ENCODE measurements at regions not wholly inside any gene's neighbourhood (a gene's known extent, or its start where the extent isn't known, plus 50 kb on each side); places are given as distances from the start of the nearest gene placed in this dataset.

- intact Hi-C loops (cut with micrococcal nuclease) (loop anchor here (1.0 kb wide), 3 partner anchors 190 to 343 kb away; no protein-coding TSS in a partner anchor), dilution Hi-C loops (cut with MboI; ENCODE audit: extremely low pct_ligation_motif_present, low sequenced_read_pairs) (no loop called here)
- POLR2A ChIA-PET: no interaction called here
- H3K4me1 ChIP-seq (ENCODE audit: control insufficient read depth, extremely low read depth, insufficient read depth, low read length): peaks cover 3% of the 10 kb centered on the region
- CTCF ChIA-PET: interaction anchor here (0.6 to 8.4 kb wide), 21 partner anchors 12 to 742 kb away, joined by 3 to 504 read pairs (median 5); partner anchors contain the start of gene UBL3
- no peaks in the 10 kb centered on the region for H3K9me3 ChIP-seq (replicated peaks; ENCODE audit: control insufficient read depth, insufficient read depth, low read length)
- peaks cover 32 to 40% of the 10 kb centered on the region in 2 experiments for H3K27me3 ChIP-seq (ENCODE audit: control insufficient read depth in 2 of 2, insufficient read depth in 2 of 2, low read length in 2 of 2)
- no peaks in the 10 kb centered on the region for H3K79me2 ChIP-seq (ENCODE audit: control insufficient read depth, insufficient read depth, low read length)
- peak overlapping the region in 1 of 3 experiments; percentile 40 for H3K4me3 ChIP-seq (replicated peaks in 1 of 3; ENCODE audit: insufficient read depth in 1 of 3, low read depth in 1 of 3, low read length in 3 of 3)
- no peak for TF ChIP-seq EZH2 (IDR thresholded peaks at IDR 0.05; ENCODE audit: borderline replicate concordance, low read depth, low read length, severe bottlenecking)
- no peak for TF ChIP-seq FOS (IDR thresholded peaks at IDR 0.05; ENCODE audit: borderline replicate concordance, insufficient read depth, low read length)
- TF ChIP-seq JUN (IDR thresholded peaks at IDR 0.05; ENCODE audit: borderline replicate concordance, insufficient read depth, insufficient read length, low read depth): no peak
- no peak for TF ChIP-seq POLR2AphosphoS5 (IDR thresholded peaks at IDR 0.05; ENCODE audit: insufficient read depth, low read depth, low read length)
- TF ChIP-seq MAX (IDR thresholded peaks at IDR 0.05; ENCODE audit: insufficient read depth, insufficient read length): no peak
- TF ChIP-seq, protein P1, sequence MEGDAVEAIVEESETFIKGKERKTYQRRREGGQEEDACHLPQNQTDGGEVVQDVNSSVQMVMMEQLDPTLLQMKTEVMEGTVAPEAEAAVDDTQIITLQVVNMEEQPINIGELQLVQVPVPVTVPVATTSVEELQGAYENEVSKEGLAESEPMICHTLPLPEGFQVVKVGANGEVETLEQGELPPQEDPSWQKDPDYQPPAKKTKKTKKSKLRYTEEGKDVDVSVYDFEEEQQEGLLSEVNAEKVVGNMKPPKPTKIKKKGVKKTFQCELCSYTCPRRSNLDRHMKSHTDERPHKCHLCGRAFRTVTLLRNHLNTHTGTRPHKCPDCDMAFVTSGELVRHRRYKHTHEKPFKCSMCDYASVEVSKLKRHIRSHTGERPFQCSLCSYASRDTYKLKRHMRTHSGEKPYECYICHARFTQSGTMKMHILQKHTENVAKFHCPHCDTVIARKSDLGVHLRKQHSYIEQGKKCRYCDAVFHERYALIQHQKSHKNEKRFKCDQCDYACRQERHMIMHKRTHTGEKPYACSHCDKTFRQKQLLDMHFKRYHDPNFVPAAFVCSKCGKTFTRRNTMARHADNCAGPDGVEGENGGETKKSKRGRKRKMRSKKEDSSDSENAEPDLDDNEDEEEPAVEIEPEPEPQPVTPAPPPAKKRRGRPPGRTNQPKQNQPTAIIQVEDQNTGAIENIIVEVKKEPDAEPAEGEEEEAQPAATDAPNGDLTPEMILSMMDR (IDR thresholded peaks at IDR 0.05; ENCODE audit: extremely low read depth in 1 of 2, insufficient read depth in 1 of 2, low read depth in 1 of 2, low read length in 2 of 2): no peak
- TF ChIP-seq GATA2 (IDR thresholded peaks at IDR 0.05; ENCODE audit: insufficient read depth, insufficient read length, low read depth, low read length): no peak
- no peak for TF ChIP-seq POLR2A (IDR thresholded peaks at IDR 0.05; ENCODE audit: low read depth, low read length)
- no peak for TF ChIP-seq MYC (IDR thresholded peaks at IDR 0.05; ENCODE audit: low read depth, low read length)
- H2AFZ ChIP-seq (ENCODE audit: low read depth, low read length): peak overlapping the region; percentile 60
- FAIRE-seq (no peak), DNase-seq (ENCODE audit: low read depth, low spot score) (no peak)
- H3K36me3 ChIP-seq (ENCODE audit: control insufficient read depth in 2 of 2, extremely low read depth in 1 of 2, insufficient read depth in 2 of 2, low read length in 2 of 2): no peaks in the 10 kb centered on the region
- H3K9ac ChIP-seq (replicated peaks; ENCODE audit: extremely low read depth, insufficient read depth, low read length): no peak overlapping the region
- no peak overlapping the region for H3K27ac ChIP-seq (ENCODE audit: insufficient read depth, low read depth, low read length)
- BruUV-seq (replicated peaks): no TSS peak
- H3K4me2 ChIP-seq (ENCODE audit: insufficient read depth, low read length): peak overlapping the region; percentile 33
- no peaks in the 10 kb centered on the region for H3K9me1 ChIP-seq (replicated peaks; ENCODE audit: control insufficient read depth, extremely low read depth, insufficient read depth, low read length)
- H4K20me1 ChIP-seq (replicated peaks; ENCODE audit: control insufficient read depth, extremely low read depth, insufficient read depth, low read length): no peaks in the 10 kb centered on the region
Observed at GRCh38 chr13:30113983-30114570, 193.3 kb downstream of the KATNAL1 start.
